Epithelial cell of proximal tubule (primary cell): ENCODE measurements at regions not wholly inside any gene's neighbourhood (a gene's known extent, or its start where the extent isn't known, plus 50 kb on each side); places are given as distances from the start of the nearest gene placed in this dataset.

Source experiments
- DNase-seq: peaks from one replicate; pipeline ENCODE4 v3.0.0-alpha.2; 2011; ENCODE audit warnings: low read depth
- H3K4me3 ChIP-seq: 2 replicates; pipeline ENCODE4 v1.5.1; 2011; ENCODE audit warnings: low read depth, mild to moderate bottlenecking, low read length
- TF ChIP-seq, protein P1 (sequence below): conservative IDR thresholded peaks from 2 replicates; pipeline ENCODE4 v1.5.1; 2012; ENCODE audit warnings: low read depth, mild to moderate bottlenecking, low read length

DNA sequence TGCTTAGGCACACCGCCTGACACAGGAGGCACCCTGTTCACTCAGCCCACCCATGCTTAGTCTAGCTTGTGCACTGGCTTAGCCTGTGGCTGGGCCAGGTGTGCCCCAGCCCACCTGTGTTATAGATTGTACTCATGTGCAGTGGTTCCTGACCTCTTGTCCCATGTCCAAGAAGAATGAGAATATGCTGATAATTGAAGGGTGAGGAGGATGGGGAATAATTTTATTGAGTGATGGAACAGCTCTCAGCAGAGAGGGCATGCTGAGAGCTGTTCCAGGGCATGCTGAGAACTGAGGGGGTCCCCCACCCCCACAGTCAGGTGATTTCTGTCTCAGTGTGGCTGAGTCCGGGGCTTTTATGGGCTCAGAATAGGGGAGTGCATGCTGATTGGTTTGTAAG is 395.9 kb downstream of the FUT8 start:
- DNase-seq: no peak
- TF ChIP-seq, protein P1, sequence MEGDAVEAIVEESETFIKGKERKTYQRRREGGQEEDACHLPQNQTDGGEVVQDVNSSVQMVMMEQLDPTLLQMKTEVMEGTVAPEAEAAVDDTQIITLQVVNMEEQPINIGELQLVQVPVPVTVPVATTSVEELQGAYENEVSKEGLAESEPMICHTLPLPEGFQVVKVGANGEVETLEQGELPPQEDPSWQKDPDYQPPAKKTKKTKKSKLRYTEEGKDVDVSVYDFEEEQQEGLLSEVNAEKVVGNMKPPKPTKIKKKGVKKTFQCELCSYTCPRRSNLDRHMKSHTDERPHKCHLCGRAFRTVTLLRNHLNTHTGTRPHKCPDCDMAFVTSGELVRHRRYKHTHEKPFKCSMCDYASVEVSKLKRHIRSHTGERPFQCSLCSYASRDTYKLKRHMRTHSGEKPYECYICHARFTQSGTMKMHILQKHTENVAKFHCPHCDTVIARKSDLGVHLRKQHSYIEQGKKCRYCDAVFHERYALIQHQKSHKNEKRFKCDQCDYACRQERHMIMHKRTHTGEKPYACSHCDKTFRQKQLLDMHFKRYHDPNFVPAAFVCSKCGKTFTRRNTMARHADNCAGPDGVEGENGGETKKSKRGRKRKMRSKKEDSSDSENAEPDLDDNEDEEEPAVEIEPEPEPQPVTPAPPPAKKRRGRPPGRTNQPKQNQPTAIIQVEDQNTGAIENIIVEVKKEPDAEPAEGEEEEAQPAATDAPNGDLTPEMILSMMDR: no peak
- H3K4me3 ChIP-seq: no peak overlapping the region

DNA sequence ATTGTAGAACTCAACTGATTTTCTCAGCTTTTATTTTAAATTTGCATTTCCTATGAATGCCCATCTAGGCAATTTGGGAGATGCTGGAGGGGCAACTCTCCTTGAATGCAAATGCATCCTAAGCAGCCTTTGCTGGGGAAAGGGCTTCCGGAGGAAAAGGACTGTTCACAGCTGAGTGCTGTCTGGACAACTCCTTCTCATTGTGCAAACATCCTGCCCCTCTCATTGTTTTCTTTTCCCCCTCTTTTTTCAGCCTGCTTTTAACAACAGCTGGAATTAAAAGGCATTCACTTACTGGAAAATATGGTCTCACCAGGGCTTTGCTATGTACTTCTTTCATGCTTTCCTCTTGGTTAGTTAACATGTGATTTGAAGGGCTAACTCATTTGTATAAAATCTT is 397.8 kb downstream of the FUT8 start:
- no peak for DNase-seq
- TF ChIP-seq, protein P1: no peak
- no peak overlapping the region for H3K4me3 ChIP-seq

DNA sequence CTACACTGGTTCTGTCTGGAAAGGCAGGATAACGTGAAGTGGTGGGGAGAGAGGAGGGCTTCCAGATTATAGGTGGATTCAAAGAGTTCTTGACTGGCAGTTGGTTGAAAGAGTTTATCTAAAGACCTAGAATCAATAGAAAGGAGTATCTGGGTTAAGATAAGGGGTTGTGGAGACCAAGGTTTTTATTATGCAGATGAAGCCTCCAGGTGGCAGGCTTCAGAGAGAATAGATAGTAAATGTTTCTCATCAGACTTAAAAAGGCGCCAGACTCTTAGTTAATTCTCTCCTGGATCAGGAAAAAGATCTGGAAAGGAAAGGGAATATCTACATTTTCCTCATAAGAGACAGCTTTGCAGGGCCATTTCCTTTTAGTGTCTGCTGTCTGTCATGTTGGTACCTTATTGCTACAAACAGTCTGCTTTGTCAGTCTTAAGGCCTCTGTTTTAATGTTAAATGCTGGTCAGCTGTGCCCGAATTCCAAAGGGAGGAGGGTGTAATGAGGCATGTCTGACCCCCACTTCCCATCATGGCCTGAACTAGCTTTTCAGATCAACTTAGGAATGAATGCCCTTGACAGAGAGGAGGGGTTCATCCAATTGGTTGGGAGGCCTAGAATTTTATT is 401.3 kb downstream of the FUT8 start:
- TF ChIP-seq, protein P1: no peak
- DNase-seq: no peak
- no peak overlapping the region for H3K4me3 ChIP-seq

DNA sequence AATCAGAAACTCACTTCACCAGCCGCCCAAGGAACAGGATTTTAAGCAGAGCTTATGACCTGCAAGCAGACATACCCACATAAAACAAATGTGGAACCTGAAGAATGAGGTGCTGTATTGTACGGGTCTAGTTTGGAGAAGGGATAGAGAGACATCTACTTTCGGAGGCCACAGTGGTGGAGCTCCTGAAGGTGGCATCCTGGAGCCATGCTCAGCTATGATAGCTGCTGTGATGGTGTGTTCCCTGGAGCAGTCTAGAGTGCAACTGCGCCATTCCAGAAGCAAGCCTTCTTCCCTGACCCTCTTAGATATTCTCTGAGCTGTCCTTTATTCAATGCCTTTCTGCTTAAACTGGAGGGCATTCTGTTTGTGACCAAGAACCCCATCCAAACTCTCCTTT is 402.6 kb downstream of the FUT8 start:
- H3K4me3 ChIP-seq: no peak overlapping the region
- TF ChIP-seq, protein P1: no peak
- no peak for DNase-seq

DNA sequence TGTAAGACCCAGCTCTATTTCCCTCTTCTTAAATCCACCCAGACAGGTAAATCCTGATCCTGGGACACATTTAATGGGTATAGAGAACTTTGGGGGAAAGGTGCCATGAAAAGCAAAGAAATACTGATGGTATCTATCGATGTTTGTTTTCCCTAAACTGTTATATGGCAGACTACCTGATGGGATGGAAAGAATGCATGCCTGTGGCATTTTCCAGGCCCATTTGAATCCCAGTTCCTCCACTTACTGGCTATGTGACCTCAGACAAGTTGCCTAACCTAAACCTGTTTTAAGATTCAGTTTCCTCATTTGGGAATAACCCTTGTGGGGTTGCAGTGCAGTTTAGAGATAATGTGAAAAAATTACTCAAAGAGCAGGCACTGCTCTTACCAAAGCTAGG is 404.5 kb downstream of the FUT8 start:
- peak; percentile 29 for DNase-seq
- H3K4me3 ChIP-seq: no peak overlapping the region
- TF ChIP-seq, protein P1: no peak

DNA sequence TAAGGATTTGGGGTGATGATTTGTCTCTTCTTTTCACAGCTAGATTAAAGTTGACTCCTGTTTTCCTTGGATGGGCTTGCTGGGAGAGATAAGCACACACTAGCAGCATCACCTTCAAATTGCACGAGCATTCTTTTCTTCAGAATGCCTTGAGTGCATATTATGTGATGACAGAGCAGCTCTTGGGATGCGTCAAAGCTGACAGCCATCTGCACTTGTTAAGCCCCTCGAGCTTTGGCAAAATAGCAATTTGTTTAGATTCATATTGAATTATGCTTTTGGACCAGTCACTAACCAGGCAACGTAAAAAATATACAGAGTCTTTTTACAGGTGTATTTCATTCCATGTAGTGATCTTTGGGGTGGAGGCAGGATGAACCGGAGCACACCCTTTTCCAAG is 407.0 kb downstream of the FUT8 start:
- no peak for DNase-seq

More for the DNA sequence above, 407.0 kb downstream of the FUT8 start:
- H3K4me3 ChIP-seq: no peak overlapping the region
- TF ChIP-seq, protein P1: no peak
